ENCODE measurements at regions not wholly inside any gene's neighbourhood (a gene's known extent, or its start where the extent isn't known, plus 50 kb on each side); places are given as distances from the start of the nearest gene placed in this dataset.
"Not testable (repeated sequence)": the region's sequence is repeated elsewhere in the genome, so short reads cannot be mapped to it uniquely, and the experiment has no call there.

DNA sequence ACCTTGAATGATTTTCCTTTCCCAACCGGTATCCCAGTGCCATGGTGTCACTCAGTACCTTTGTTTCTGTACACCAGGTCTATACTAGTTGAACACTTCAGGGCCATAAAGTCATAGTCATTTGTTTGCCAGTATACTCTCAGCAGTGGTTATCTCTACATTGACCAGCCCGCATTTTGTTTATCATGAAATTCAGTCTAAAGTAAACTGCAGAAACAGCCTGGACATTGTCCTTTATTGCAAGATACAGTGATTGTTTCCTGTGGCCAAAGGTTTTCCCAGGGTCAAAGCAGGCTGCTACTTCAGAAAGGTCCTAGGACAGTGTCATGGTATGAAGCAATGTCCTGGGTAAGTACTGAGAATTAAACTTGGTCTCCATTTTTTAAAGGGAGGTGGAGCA, 407.4 kb downstream of the RWDD3 start:
- peaks cover under 1 to 1% (median under 1%) of the 10 kb centered on the region in 5 donors for H3K4me1 ChIP-seq (ENCODE audit: control insufficient read depth in 5 of 5, insufficient read depth in 5 of 5, low read length in 5 of 5)
- H3K36me3 ChIP-seq (ENCODE audit: control insufficient read depth in 5 of 5, insufficient read depth in 5 of 5, low read length in 5 of 5): no peaks in the 10 kb centered on the region
- no peak overlapping the region for H3K9ac ChIP-seq (ENCODE audit: low read length in 5 of 5)
- H3K4me3 ChIP-seq (ENCODE audit: low read depth in 1 of 5, low read length in 5 of 5): no peak overlapping the region
- no peak overlapping the region for H3K27ac ChIP-seq (ENCODE audit: low read depth, low read length)
- no peaks in the 10 kb centered on the region for H3K9me3 ChIP-seq (ENCODE audit: control insufficient read depth in 5 of 5, low read length in 5 of 5)
- no peaks in the 10 kb centered on the region for H3K27me3 ChIP-seq (ENCODE audit: control insufficient read depth in 5 of 5, insufficient read depth in 4 of 5, low read length in 5 of 5)

DNA sequence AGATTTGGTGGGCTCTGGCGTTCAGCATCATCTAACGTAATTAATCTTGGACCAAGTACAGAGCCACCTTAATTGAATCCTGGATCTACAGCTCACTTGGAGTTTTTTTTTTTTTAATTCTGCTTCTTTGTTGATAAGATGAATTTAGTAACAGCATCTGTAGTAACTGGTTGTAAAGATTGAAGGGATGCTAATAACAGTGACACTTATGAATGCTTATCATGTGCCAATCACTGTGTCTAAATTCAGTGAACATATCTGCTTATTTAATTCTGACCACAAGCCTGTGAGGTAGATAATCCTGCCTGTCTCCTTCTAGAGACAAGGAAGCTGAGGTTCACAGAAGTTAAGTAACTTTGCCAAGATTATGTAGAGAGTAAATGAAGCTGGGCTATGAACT, 408.0 kb downstream of the RWDD3 start:
- Histone ChIP-seq H3K36me3 (ENCODE audit: control insufficient read depth in 5 of 5, insufficient read depth in 5 of 5, low read length in 5 of 5) (no peaks in the 10 kb centered on the region), H3K4me1 (ENCODE audit: control insufficient read depth in 5 of 5, insufficient read depth in 5 of 5, low read length in 5 of 5) (no peaks in the 10 kb centered on the region), H3K9ac (ENCODE audit: low read length in 5 of 5) (no peak overlapping the region), H3K27ac (ENCODE audit: low read depth, low read length) (no peak overlapping the region), H3K27me3 (ENCODE audit: control insufficient read depth in 5 of 5, insufficient read depth in 4 of 5, low read length in 5 of 5) (no peaks in the 10 kb centered on the region), H3K9me3 (ENCODE audit: control insufficient read depth in 5 of 5, low read length in 5 of 5) (no peaks in the 10 kb centered on the region), H3K4me3 (ENCODE audit: low read depth in 1 of 5, low read length in 5 of 5) (no peak overlapping the region)

DNA sequence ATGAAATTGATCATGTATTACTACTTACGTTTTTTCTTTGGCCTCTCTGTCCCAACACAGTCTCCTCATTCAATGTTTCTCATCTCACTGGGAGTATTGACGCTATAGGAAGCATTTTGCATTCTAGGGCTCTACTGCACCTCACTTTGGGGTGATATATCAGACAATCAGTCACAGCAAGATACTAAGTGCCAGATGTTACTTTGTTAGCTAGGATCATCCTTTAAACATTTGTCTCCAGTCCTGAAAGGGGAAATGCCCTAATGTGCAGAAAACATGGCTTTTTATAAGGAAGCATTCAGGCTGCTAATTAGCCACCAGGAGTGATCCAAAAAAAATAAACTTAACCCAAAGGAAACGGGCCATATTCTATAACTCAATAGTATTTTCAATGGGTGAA, 409.1 kb downstream of the RWDD3 start:
- no peak overlapping the region for H3K4me3 ChIP-seq (ENCODE audit: low read depth in 1 of 5, low read length in 5 of 5)
- no peak overlapping the region for H3K9ac ChIP-seq (ENCODE audit: low read length in 5 of 5)
- H3K36me3 ChIP-seq (ENCODE audit: control insufficient read depth in 5 of 5, insufficient read depth in 5 of 5, low read length in 5 of 5): no peaks in the 10 kb centered on the region
- no peak overlapping the region for H3K27ac ChIP-seq (ENCODE audit: low read depth, low read length)
- no peaks in the 10 kb centered on the region for H3K4me1 ChIP-seq (ENCODE audit: control insufficient read depth in 5 of 5, insufficient read depth in 5 of 5, low read length in 5 of 5)
- H3K9me3 ChIP-seq (ENCODE audit: control insufficient read depth in 5 of 5, low read length in 5 of 5): no peaks in the 10 kb centered on the region
- H3K27me3 ChIP-seq (ENCODE audit: control insufficient read depth in 5 of 5, insufficient read depth in 4 of 5, low read length in 5 of 5): no peaks in the 10 kb centered on the region

DNA sequence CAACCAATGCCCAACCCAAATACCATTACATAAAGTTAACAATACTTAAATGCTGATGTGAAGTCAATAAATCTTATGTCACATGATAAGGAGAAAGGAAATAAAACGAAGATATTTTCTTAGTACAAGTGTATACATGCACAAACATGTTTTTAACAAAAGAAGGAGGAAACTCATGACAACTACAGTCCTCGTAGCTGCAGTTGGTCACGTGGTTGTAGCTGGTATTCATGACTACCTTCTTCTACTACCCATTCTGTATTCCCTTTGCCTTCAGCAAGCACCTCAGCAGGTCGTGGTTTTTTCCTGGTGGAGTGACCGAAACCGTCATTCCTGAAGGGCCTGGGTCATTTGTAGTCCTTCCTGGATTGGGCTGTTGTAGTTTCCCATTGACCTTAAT, 411.1 kb downstream of the RWDD3 start:
- not testable (repeated sequence) for H3K9ac ChIP-seq (ENCODE audit: low read length in 5 of 5); H3K4me1 ChIP-seq (ENCODE audit: control insufficient read depth in 5 of 5, insufficient read depth in 5 of 5, low read length in 5 of 5); H3K9me3 ChIP-seq (ENCODE audit: control insufficient read depth in 5 of 5, low read length in 5 of 5); H3K27me3 ChIP-seq (ENCODE audit: control insufficient read depth in 5 of 5, insufficient read depth in 4 of 5, low read length in 5 of 5); H3K36me3 ChIP-seq (ENCODE audit: control insufficient read depth in 5 of 5, insufficient read depth in 5 of 5, low read length in 5 of 5); H3K4me3 ChIP-seq (ENCODE audit: low read depth in 1 of 5, low read length in 5 of 5); H3K27ac ChIP-seq (ENCODE audit: low read depth, low read length)

DNA sequence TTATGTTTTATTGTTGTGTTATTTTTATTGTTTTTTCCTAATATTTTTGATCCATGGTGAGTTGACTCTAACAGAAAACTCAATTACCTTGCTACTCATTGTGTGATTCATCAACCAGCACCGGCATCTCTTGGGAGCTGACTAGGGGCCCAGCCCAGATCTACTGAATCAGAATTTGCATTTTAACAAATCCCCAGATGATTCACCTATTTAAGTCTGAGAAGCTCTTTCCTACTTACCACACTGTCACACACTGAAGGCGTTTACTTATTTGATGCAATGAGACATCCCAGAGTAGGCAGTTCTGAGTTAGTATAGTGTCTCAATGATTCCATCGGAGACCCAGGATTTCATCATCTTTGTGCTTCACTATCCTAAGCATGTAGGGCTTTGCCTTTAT, 416.6 kb downstream of the RWDD3 start:
- Histone ChIP-seq H3K9ac (ENCODE audit: low read length in 5 of 5) (no peak overlapping the region), H3K9me3 (ENCODE audit: control insufficient read depth in 5 of 5, low read length in 5 of 5) (no peaks in the 10 kb centered on the region), H3K27me3 (ENCODE audit: control insufficient read depth in 5 of 5, insufficient read depth in 4 of 5, low read length in 5 of 5) (no peaks in the 10 kb centered on the region), H3K4me3 (ENCODE audit: low read depth in 1 of 5, low read length in 5 of 5) (no peak overlapping the region), H3K36me3 (ENCODE audit: control insufficient read depth in 5 of 5, insufficient read depth in 5 of 5, low read length in 5 of 5) (no peaks in the 10 kb centered on the region), H3K4me1 (ENCODE audit: control insufficient read depth in 5 of 5, insufficient read depth in 5 of 5, low read length in 5 of 5) (peaks cover 0 to 24% (median 13%) of the 10 kb centered on the region in 5 donors), H3K27ac (ENCODE audit: low read depth, low read length) (no peak overlapping the region)

DNA sequence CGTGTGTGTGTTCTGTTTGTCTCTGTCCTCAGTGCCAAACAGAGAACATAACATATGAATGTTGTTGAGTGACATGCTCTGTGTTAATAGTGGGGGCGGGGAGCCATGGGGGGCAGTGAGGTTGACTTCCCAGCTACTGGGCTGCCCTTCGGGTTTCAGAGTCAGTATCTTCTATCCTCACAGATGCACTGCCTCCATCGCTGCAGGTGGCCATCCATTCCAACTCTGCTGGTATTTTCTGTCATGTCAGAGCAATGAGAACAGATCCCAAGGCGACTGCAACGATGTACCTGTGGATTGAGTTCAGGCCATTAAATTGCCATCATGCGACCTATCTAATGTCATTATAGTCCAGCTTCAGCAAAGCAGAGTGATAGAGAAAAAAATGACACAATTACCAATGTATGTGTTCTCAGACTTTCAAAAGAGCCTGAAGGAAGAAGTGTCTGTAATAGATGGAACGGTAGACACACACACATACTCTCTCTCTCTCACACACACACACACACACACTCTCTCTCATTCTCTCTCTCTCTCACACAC, 418.5 kb downstream of the RWDD3 start:
- Histone ChIP-seq H3K9ac (ENCODE audit: low read length in 5 of 5) (no peak overlapping the region), H3K4me3 (ENCODE audit: low read depth in 1 of 5, low read length in 5 of 5) (no peak overlapping the region), H3K9me3 (ENCODE audit: control insufficient read depth in 5 of 5, low read length in 5 of 5) (no peaks in the 10 kb centered on the region), H3K27me3 (ENCODE audit: control insufficient read depth in 5 of 5, insufficient read depth in 4 of 5, low read length in 5 of 5) (no peaks in the 10 kb centered on the region), H3K27ac (ENCODE audit: low read depth, low read length) (no peak overlapping the region), H3K4me1 (ENCODE audit: control insufficient read depth in 5 of 5, insufficient read depth in 5 of 5, low read length in 5 of 5) (peaks cover 0 to 24% (median 13%) of the 10 kb centered on the region in 5 donors), H3K36me3 (ENCODE audit: control insufficient read depth in 5 of 5, insufficient read depth in 5 of 5, low read length in 5 of 5) (no peaks in the 10 kb centered on the region)

DNA sequence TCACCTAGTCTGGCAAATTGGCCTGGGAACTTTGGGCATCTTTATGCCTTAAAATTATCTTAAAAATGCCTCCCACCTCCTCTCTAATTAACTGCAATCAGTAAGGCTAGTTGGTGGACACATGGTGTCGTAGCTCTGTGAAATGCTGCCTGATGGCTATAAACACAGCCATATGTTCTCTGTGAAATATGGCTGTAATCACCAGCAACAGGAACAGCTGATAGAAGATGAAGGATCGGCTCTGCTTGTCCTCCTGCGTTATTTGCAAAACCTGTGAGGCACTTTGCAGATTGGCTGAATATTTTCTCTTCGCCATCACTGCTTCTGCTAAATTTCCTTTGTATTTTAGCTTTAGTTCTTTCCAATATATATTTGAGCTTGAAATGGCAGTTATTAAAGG, 419.6 kb downstream of the RWDD3 start:
- no peak overlapping the region for H3K27ac ChIP-seq (ENCODE audit: low read depth, low read length)
- H3K9me3 ChIP-seq (ENCODE audit: control insufficient read depth in 5 of 5, low read length in 5 of 5): no peaks in the 10 kb centered on the region
- no peak overlapping the region for H3K4me3 ChIP-seq (ENCODE audit: low read depth in 1 of 5, low read length in 5 of 5)
- H3K4me1 ChIP-seq (ENCODE audit: control insufficient read depth in 5 of 5, insufficient read depth in 5 of 5, low read length in 5 of 5): peaks cover 0 to 24% (median 13%) of the 10 kb centered on the region in 5 donors
- H3K9ac ChIP-seq (ENCODE audit: low read length in 5 of 5): no peak overlapping the region
- no peaks in the 10 kb centered on the region for H3K36me3 ChIP-seq (ENCODE audit: control insufficient read depth in 5 of 5, insufficient read depth in 5 of 5, low read length in 5 of 5)
- no peaks in the 10 kb centered on the region for H3K27me3 ChIP-seq (ENCODE audit: control insufficient read depth in 5 of 5, insufficient read depth in 4 of 5, low read length in 5 of 5)

DNA sequence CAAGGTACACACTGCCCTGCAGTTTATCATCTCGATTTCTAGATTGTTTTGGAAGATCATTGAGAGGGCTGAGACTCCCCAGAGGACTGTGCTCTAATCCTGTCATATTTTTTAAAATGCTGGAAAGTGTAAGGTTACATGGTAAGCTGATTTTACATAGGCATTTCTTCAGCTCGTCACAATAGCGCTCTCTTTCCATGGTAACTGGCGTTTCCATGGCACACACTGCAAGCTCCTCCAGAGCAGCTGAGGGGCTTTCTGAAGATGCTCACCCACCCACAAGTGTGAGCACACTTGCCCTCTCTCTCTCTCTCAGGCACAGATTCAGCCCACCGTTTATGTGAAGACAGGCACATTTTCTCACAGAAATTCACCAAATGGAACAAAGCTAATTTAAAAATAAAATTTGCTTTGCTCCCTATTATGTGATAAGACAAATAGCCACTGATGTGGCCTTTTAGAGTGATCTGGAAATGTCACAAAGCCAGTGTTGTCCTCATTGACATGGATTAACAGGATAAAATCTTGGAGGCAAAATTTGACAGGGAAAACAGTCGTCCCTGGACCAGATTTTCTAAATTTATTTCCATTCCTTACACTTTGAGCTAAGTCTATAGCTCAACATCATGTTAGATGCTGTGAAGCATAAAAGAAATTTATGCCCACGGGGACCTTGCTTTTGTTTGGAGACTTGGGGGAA, 421.5 kb downstream of the RWDD3 start:
- Histone ChIP-seq H3K27me3 (ENCODE audit: control insufficient read depth in 5 of 5, insufficient read depth in 4 of 5, low read length in 5 of 5) (no peaks in the 10 kb centered on the region), H3K4me1 (ENCODE audit: control insufficient read depth in 5 of 5, insufficient read depth in 5 of 5, low read length in 5 of 5) (peaks cover 0 to 35% (median 13%) of the 10 kb centered on the region in 5 donors), H3K27ac (ENCODE audit: low read depth, low read length) (no peak overlapping the region), H3K36me3 (ENCODE audit: control insufficient read depth in 5 of 5, insufficient read depth in 5 of 5, low read length in 5 of 5) (no peaks in the 10 kb centered on the region), H3K9ac (ENCODE audit: low read length in 5 of 5) (no peak overlapping the region), H3K9me3 (ENCODE audit: control insufficient read depth in 5 of 5, low read length in 5 of 5) (no peaks in the 10 kb centered on the region), H3K4me3 (ENCODE audit: low read depth in 1 of 5, low read length in 5 of 5) (no peak overlapping the region)

DNA sequence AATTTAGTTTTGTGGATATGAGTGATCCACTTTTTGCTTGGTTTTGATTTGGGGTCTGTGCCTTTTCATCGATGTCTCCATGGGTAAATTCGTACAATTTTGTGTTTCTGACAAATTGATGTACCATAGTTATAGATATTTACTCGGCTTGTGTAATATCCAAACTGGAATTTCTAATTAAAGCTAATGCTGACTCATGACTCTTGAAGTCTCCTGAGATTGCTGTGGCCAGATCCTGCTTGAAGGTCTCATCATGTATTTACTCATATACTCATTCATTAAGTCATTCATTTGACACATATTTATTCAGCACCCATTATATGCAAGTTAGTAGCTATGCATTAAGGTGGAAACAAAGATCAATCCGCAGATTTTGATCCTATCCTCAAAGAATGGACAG, 423.2 kb downstream of the RWDD3 start:
- Histone ChIP-seq H3K36me3 (ENCODE audit: control insufficient read depth in 5 of 5, insufficient read depth in 5 of 5, low read length in 5 of 5) (no peaks in the 10 kb centered on the region), H3K4me1 (ENCODE audit: control insufficient read depth in 5 of 5, insufficient read depth in 5 of 5, low read length in 5 of 5) (peaks cover 0 to 43% (median 13%) of the 10 kb centered on the region in 5 donors), H3K4me3 (ENCODE audit: low read depth in 1 of 5, low read length in 5 of 5) (no peak overlapping the region), H3K9me3 (ENCODE audit: control insufficient read depth in 5 of 5, low read length in 5 of 5) (no peaks in the 10 kb centered on the region), H3K27me3 (ENCODE audit: control insufficient read depth in 5 of 5, insufficient read depth in 4 of 5, low read length in 5 of 5) (no peaks in the 10 kb centered on the region), H3K9ac (ENCODE audit: low read length in 5 of 5) (no peak overlapping the region), H3K27ac (ENCODE audit: low read depth, low read length) (no peak overlapping the region)

DNA sequence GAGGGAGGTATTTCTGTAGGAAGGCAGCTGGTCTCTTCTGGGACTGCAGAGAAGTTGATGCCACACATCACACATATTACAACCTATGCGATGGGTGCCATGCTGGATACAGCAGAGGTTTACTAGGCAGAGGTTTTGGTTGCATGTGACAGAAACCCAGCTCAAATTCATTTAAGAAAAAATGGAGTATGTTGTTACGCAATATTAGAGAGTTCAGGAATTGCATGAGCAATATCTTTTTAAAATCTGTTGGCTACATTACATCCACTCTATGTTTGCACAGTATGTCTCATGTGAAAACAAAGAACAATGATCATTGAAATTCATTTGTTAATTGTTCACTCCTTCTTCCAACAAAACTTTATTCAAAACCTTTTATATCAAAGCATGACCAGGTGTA, 425.2 kb downstream of the RWDD3 start:
- Histone ChIP-seq H3K36me3 (ENCODE audit: control insufficient read depth in 5 of 5, insufficient read depth in 5 of 5, low read length in 5 of 5) (no peaks in the 10 kb centered on the region), H3K9me3 (ENCODE audit: control insufficient read depth in 5 of 5, low read length in 5 of 5) (peaks cover 0 to 10% (median 2%) of the 10 kb centered on the region in 5 donors), H3K27ac (ENCODE audit: low read depth, low read length) (no peak overlapping the region), H3K9ac (ENCODE audit: low read length in 5 of 5) (no peak overlapping the region), H3K27me3 (ENCODE audit: control insufficient read depth in 5 of 5, insufficient read depth in 4 of 5, low read length in 5 of 5) (no peaks in the 10 kb centered on the region), H3K4me3 (ENCODE audit: low read depth in 1 of 5, low read length in 5 of 5) (no peak overlapping the region), H3K4me1 (ENCODE audit: control insufficient read depth in 5 of 5, insufficient read depth in 5 of 5, low read length in 5 of 5) (peaks cover 0 to 34% (median 5%) of the 10 kb centered on the region in 5 donors)
